KG1 (cell line): ENCODE measurements at regions not wholly inside any gene's neighbourhood (a gene's known extent, or its start where the extent isn't known, plus 50 kb on each side); places are given as distances from the start of the nearest gene placed in this dataset.

Experiments used
- DNase-seq: peaks from one replicate; lab custom pipeline; 2025; lab: John Stamatoyannopoulos, UW

GRCh38 chr1:58310881-58311280 lies 235.6 kb downstream of the OMA1 start:
- no peak for DNase-seq

- DNase-seq, result no peak
Observed at GRCh38 chr1:58310469-58310868, 236.1 kb downstream of the OMA1 start.

- no peak for DNase-seq
Observed at GRCh38 chr1:58308206-58308605, 238.3 kb downstream of the OMA1 start.

GRCh38 chr1:58307431-58307830 lies 239.1 kb downstream of the OMA1 start:
- DNase-seq, result no peak

GRCh38 chr1:58305622-58306021 lies 240.9 kb downstream of the OMA1 start:
- DNase-seq, result no peak

GRCh38 chr1:58304346-58304975 lies 242.1 kb downstream of the OMA1 start:
- DNase-seq, result no peak

- DNase-seq, result no peak
Observed at GRCh38 chr1:58303841-58304240, 242.7 kb downstream of the OMA1 start.

- DNase-seq, result no peak
Observed at GRCh38 chr1:58293388-58293787, 253.1 kb downstream of the OMA1 start.

GRCh38 chr1:58290685-58291372 lies 255.7 kb downstream of the OMA1 start:
- DNase-seq, result no peak

GRCh38 chr1:58288624-58289142 lies 257.8 kb downstream of the OMA1 start:
- no peak for DNase-seq

- DNase-seq, result no peak
Observed at GRCh38 chr1:58287894-58288623, 258.5 kb downstream of the OMA1 start.

- no peak for DNase-seq
Observed at GRCh38 chr1:58284225-58284510, 262.4 kb downstream of the OMA1 start.

- DNase-seq, result no peak
Observed at GRCh38 chr1:58283388-58284224, 262.9 kb downstream of the OMA1 start.

GRCh38 chr1:58282623-58283387 lies 263.7 kb downstream of the OMA1 start:
- no peak for DNase-seq

GRCh38 chr1:58266242-58266641 lies 280.3 kb downstream of the OMA1 start:
- DNase-seq, result no peak

- DNase-seq, result no peak
Observed at GRCh38 chr1:58264462-58264861, 282.1 kb downstream of the OMA1 start.

- no peak for DNase-seq
Observed at GRCh38 chr1:58262702-58263101, 283.8 kb downstream of the OMA1 start.

GRCh38 chr1:58258082-58258481 lies 288.4 kb downstream of the OMA1 start:
- no peak for DNase-seq

GRCh38 chr1:58257003-58257402 lies 289.5 kb downstream of the OMA1 start:
- DNase-seq, result no peak

- no peak for DNase-seq
Observed at GRCh38 chr1:58256546-58256945, 290.0 kb downstream of the OMA1 start.

- DNase-seq, result no peak
Observed at GRCh38 chr1:58256041-58256440, 290.5 kb downstream of the OMA1 start.

GRCh38 chr1:58255192-58255591 lies 291.3 kb downstream of the OMA1 start:
- no peak for DNase-seq
